GM12891 (cell line): ENCODE measurements at regions not wholly inside any gene's neighbourhood (a gene's known extent, or its start where the extent isn't known, plus 50 kb on each side); places are given as distances from the start of the nearest gene placed in this dataset.
"Not testable (repeated sequence)": the region's sequence is repeated elsewhere in the genome, so short reads cannot be mapped to it uniquely, and the experiment has no call there.

Experiments
- POLR2A ChIP-seq: IDR thresholded peaks from 2 replicates; pipeline ENCODE4 v1.6.1; 2011; ENCODE audit warnings: low read depth, low read length, control low read depth
- POLR2AphosphoS5 ChIP-seq: IDR thresholded peaks from 2 replicates; pipeline ENCODE4 v1.6.1; 2011; ENCODE audit warnings: low read depth, low read length, control low read depth
- TAF1 ChIP-seq: IDR thresholded peaks from 2 replicates; pipeline ENCODE4 v1.6.1; 2011; ENCODE audit warnings: low read depth, low read length, control low read depth

DNA sequence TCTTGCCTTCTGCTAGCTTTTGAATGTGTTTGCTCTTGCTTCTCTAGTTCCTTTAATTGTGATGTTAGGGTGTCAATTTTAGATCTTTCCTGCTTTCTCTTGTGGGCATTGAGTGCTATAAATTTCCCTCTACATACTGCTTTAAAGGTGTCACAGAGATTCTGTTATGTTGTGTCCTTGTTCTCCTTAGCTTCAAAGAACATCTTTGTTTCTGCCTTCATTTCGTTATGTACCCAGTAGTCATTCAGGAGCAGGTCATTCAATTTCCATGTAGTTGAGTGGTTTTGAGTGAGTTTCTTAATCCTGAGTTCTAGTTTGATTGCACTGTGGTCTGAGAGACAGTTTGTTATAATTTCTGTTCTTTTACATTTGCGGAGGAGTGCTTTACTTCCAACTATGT, 1639.2 kb upstream of the TMEFF2 start:
- TF ChIP-seq TAF1, POLR2AphosphoS5, POLR2A: not testable (repeated sequence)
